Panc1 (cell line): ENCODE measurements at regions not wholly inside any gene's neighbourhood (a gene's known extent, or its start where the extent isn't known, plus 50 kb on each side); places are given as distances from the start of the nearest gene placed in this dataset.

Source experiments
- ATAC-seq: fragments of 200-7000 bp; cut with Tn5 transposase; 2 replicates; pipeline ENCODE4 v1.9.1; 2020; ENCODE audit warnings: mild to moderate bottlenecking, moderate library complexity
- BruUV-seq: library from RNA; stranded (reverse); fragments of 400-500 nt; replicated peaks from 2 replicates; lab custom pipeline; 2021; lab: Mats Ljungman, UMichigan
- CTCF ChIA-PET: fragments of 300-600 bp; sonication (Branson Sonifier 250); formaldehyde crosslinking; loops from one replicate; lab custom pipeline; 2022; ENCODE audit warnings: antibody characterized with exemption; lab: Charles Lee
- POLR2A ChIA-PET: fragments of 300-600 bp; sonication (Branson Sonifier 250); formaldehyde crosslinking; loops from one replicate; lab custom pipeline; 2022; ENCODE audit warnings: antibody characterized with exemption; lab: Charles Lee
- DNase-seq: peaks from one replicate; pipeline ENCODE4 v3.0.0-alpha.2; 2010; ENCODE audit warnings: low read depth, low spot score
- H3K27ac ChIP-seq: 2 replicates; pipeline ENCODE4 v1.5.1; 2011; ENCODE audit warnings: mild to moderate bottlenecking, low read length, inconsistent platforms
- H3K27me3 ChIP-seq: fragments of 200-500 bp; sonication (Bioruptor generic); 2 replicates; pipeline ENCODE4 v1.6.0; 2014; ENCODE audit warnings: low read length, inconsistent platforms; ENCODE audit not compliant: control insufficient read depth, insufficient read depth
- H3K36me3 ChIP-seq: fragments of 200-500 bp; sonication (Bioruptor generic); 2 replicates; pipeline ENCODE4 v1.5.1; 2014; ENCODE audit warnings: inconsistent platforms, mild to moderate bottlenecking, low read length, moderate library complexity; ENCODE audit not compliant: control insufficient read depth, insufficient read depth
- H3K4me1 ChIP-seq: 2 replicates; pipeline ENCODE4 v1.5.1; 2011; ENCODE audit warnings: inconsistent platforms, mild to moderate bottlenecking, low read length, moderate library complexity; ENCODE audit not compliant: control insufficient read depth, insufficient read depth
- H3K4me3 ChIP-seq, 2 experiments: 2 replicates each; pipeline ENCODE4 v1.5.1; 2011 to 2012; ENCODE audit warnings: low read depth in 2 of 2, low read length in 2 of 2, mild to moderate bottlenecking in 2 of 2, inconsistent platforms in 1 of 2, moderate library complexity in 1 of 2
- H3K9me3 ChIP-seq: fragments of 200-500 bp; sonication (Bioruptor generic); 2 replicates; pipeline ENCODE4 v1.5.1; 2014; ENCODE audit warnings: low read depth, mild to moderate bottlenecking, inconsistent platforms, low read length, moderate library complexity; ENCODE audit not compliant: control insufficient read depth, insufficient read depth
- CTCF ChIP-seq: fragments of 450-650 bp; IDR thresholded peaks from 2 replicates; pipeline ENCODE4 v1.5.1; 2017; ENCODE audit warnings: mild to moderate bottlenecking
- POLR2AphosphoS5 ChIP-seq: IDR thresholded peaks from 2 replicates; pipeline ENCODE4 v1.6.1; 2012; ENCODE audit warnings: mild to moderate bottlenecking, low read depth, low read length, moderate library complexity
- REST ChIP-seq, 2 experiments: IDR thresholded peaks; 2 replicates each; pipeline ENCODE4 v1.6.1; 2011 to 2012; ENCODE audit warnings: low read depth in 2 of 2, control low read depth in 1 of 2, low read length in 1 of 2, mild to moderate bottlenecking in 1 of 2, moderate library complexity in 1 of 2; ENCODE audit not compliant: insufficient read depth in 1 of 2
- SIN3A ChIP-seq: IDR thresholded peaks from 2 replicates; pipeline ENCODE4 v1.6.1; 2012; ENCODE audit warnings: low read depth, mild to moderate bottlenecking, low read length, moderate library complexity, borderline replicate concordance; ENCODE audit not compliant: insufficient read depth
- TCF7L2 ChIP-seq: IDR thresholded peaks from 2 replicates; pipeline ENCODE4 v1.6.1; 2011; ENCODE audit warnings: mild to moderate bottlenecking, low read depth, low read length, inconsistent platforms
- in situ Hi-C: cut with HindIII; loops from 2 replicates; pipeline ENCODE4 v1.10.0; 2016; ENCODE audit warnings: low sequenced_read_pairs, low pct_unique_long_range_greater_than_20kb
- intact Hi-C: fragments of 100-400 bp; cut with micrococcal nuclease; formaldehyde crosslinking; loops from one replicate; pipeline ENCODE4 v1.10.0; 2022; ENCODE audit not compliant: unreplicated experiment

GRCh38 chr5:8270246-8270645 is 401.3 kb downstream of the MTRR start:
- no peaks in the 10 kb centered on the region for H3K36me3 ChIP-seq
- DNase-seq (no peak), ATAC-seq (no peak)
- CTCF ChIA-PET, result no interaction called here
- POLR2A ChIA-PET, result no interaction called here
- no peak overlapping the region for H3K27ac ChIP-seq
- in situ Hi-C loops (no loop called here), intact Hi-C loops (no loop called here)
- no peaks in the 10 kb centered on the region for H3K9me3 ChIP-seq
- H3K4me1 ChIP-seq, result no peaks in the 10 kb centered on the region
- TF ChIP-seq SIN3A (no peak), REST (IDR thresholded peaks at IDR 0.05; ENCODE audit: insufficient read depth in 1 of 2, low read depth in 2 of 2, low read length in 1 of 2) (no peak), TCF7L2 (no peak)
- no TSS peak for BruUV-seq
- no peak overlapping the region for H3K4me3 ChIP-seq
- H3K27me3 ChIP-seq, result no peaks in the 10 kb centered on the region

GRCh38 chr5:8280711-8281363 is 411.9 kb downstream of the MTRR start:
- intact Hi-C loops (no loop called here), in situ Hi-C loops (no loop called here)
- Histone ChIP-seq H3K4me1 (no peaks in the 10 kb centered on the region), H3K27ac (no peak overlapping the region), H3K36me3 (no peaks in the 10 kb centered on the region), H3K27me3 (no peaks in the 10 kb centered on the region), H3K4me3 (no peak overlapping the region), H3K9me3 (no peaks in the 10 kb centered on the region)
- ATAC-seq (no peak), DNase-seq (no peak)
- POLR2A ChIA-PET, result no interaction called here
- CTCF ChIA-PET, result no interaction called here
- no peak for TF ChIP-seq POLR2AphosphoS5
- no peak for TF ChIP-seq REST (IDR thresholded peaks at IDR 0.05; ENCODE audit: insufficient read depth in 1 of 2, low read depth in 2 of 2, low read length in 1 of 2)
- TF ChIP-seq CTCF, result no peak
- no peak for TF ChIP-seq SIN3A
- no peak for TF ChIP-seq TCF7L2
- no TSS peak for BruUV-seq
